Cardiac muscle cell (in vitro differentiated cells and primary cell): ENCODE measurements at regions not wholly inside any gene's neighbourhood (a gene's known extent, or its start where the extent isn't known, plus 50 kb on each side); places are given as distances from the start of the nearest gene placed in this dataset.
"Not testable (repeated sequence)": the region's sequence is repeated elsewhere in the genome, so short reads cannot be mapped to it uniquely, and the experiment has no call there.

ENCODE experiments used
- DNase-seq, 2 donors: peaks; one replicate each; pipeline versions ENCODE4 v3.0.0 to v3.0.0-alpha.2; 2010 to 2017; ENCODE audit warnings: low read depth in 1 of 2, low spot score in 1 of 2
- H3K27ac ChIP-seq: fragments of 200-600 bp; sonication (generic); 2 replicates; pipeline ENCODE4 v1.5.1; 2016
- H3K27me3 ChIP-seq: fragments of 200-600 bp; sonication (generic); 2 replicates; pipeline ENCODE4 v1.6.0; 2016; ENCODE audit warnings: control low read depth
- H3K36me3 ChIP-seq: fragments of 200-600 bp; sonication (generic); 2 replicates; pipeline ENCODE4 v1.5.1; 2016; ENCODE audit warnings: control low read depth
- H3K4me1 ChIP-seq: fragments of 200-600 bp; sonication (generic); 2 replicates; pipeline ENCODE4 v1.8.1; 2017; ENCODE audit warnings: low read depth, mild to moderate bottlenecking, mixed run types
- H3K4me3 ChIP-seq: fragments of 200-600 bp; sonication (generic); 2 replicates; pipeline ENCODE4 v1.5.1; 2016; ENCODE audit warnings: mild to moderate bottlenecking
- H3K9me3 ChIP-seq: fragments of 200-600 bp; sonication (generic); 2 replicates; pipeline ENCODE4 v1.5.1; 2017; ENCODE audit warnings: low read depth, mild to moderate bottlenecking, control low read depth

GRCh38 chr17:30666838-30667656 lies 157.4 kb downstream of the CRLF3 start:
- not testable (repeated sequence) for H3K9me3 ChIP-seq, H3K36me3 ChIP-seq, H3K27me3 ChIP-seq, H3K4me1 ChIP-seq, H3K27ac ChIP-seq
- DNase-seq: peak in 1 of 2 donors; percentile 16
- peak overlapping the region; percentile 52 for H3K4me3 ChIP-seq

- H3K27me3 ChIP-seq, H3K36me3 ChIP-seq, H3K4me1 ChIP-seq, H3K4me3 ChIP-seq, H3K27ac ChIP-seq, H3K9me3 ChIP-seq: not testable (repeated sequence)
- peak in 1 of 2 donors; percentile 63 for DNase-seq
These were observed 160.6 kb downstream of the CRLF3 start for GRCh38 chr17:30663727-30664455.

- not testable (repeated sequence) for H3K4me1 ChIP-seq, H3K27me3 ChIP-seq, DNase-seq, H3K36me3 ChIP-seq, H3K4me3 ChIP-seq, H3K9me3 ChIP-seq, H3K27ac ChIP-seq
These were observed 167.3 kb downstream of the CRLF3 start for GRCh38 chr17:30657148-30657547.

GRCh38 chr17:30653038-30653437 lies 171.5 kb downstream of the CRLF3 start:
- not testable (repeated sequence) for H3K4me1 ChIP-seq, DNase-seq, H3K9me3 ChIP-seq, H3K27me3 ChIP-seq, H3K36me3 ChIP-seq, H3K4me3 ChIP-seq, H3K27ac ChIP-seq

- H3K9me3 ChIP-seq, H3K4me1 ChIP-seq, DNase-seq, H3K27me3 ChIP-seq, H3K27ac ChIP-seq, H3K36me3 ChIP-seq, H3K4me3 ChIP-seq: not testable (repeated sequence)
These were observed 172.9 kb downstream of the GOSR1 start for GRCh38 chr17:30650149-30650548.

- H3K36me3 ChIP-seq, H3K4me1 ChIP-seq, DNase-seq, H3K9me3 ChIP-seq, H3K4me3 ChIP-seq, H3K27me3 ChIP-seq, H3K27ac ChIP-seq: not testable (repeated sequence)
These were observed 170.9 kb downstream of the GOSR1 start for GRCh38 chr17:30648015-30648620.

- not testable (repeated sequence) for H3K9me3 ChIP-seq, H3K27ac ChIP-seq, H3K4me1 ChIP-seq, H3K27me3 ChIP-seq, H3K36me3 ChIP-seq, H3K4me3 ChIP-seq, DNase-seq
These were observed 168.7 kb downstream of the GOSR1 start for GRCh38 chr17:30645875-30646274.

- not testable (repeated sequence) for DNase-seq, H3K4me3 ChIP-seq, H3K4me1 ChIP-seq, H3K36me3 ChIP-seq, H3K27ac ChIP-seq, H3K27me3 ChIP-seq, H3K9me3 ChIP-seq
These were observed 167.5 kb downstream of the GOSR1 start for GRCh38 chr17:30644713-30645112.

- not testable (repeated sequence) for H3K4me3 ChIP-seq, H3K36me3 ChIP-seq, H3K9me3 ChIP-seq, DNase-seq, H3K27ac ChIP-seq, H3K27me3 ChIP-seq, H3K4me1 ChIP-seq
These were observed 167.1 kb downstream of the GOSR1 start for GRCh38 chr17:30644287-30644686.

- not testable (repeated sequence) for H3K4me3 ChIP-seq, H3K9me3 ChIP-seq, H3K27ac ChIP-seq, H3K27me3 ChIP-seq, H3K4me1 ChIP-seq, H3K36me3 ChIP-seq, DNase-seq
These were observed 164.2 kb downstream of the GOSR1 start for GRCh38 chr17:30641428-30641827.

GRCh38 chr17:30639391-30639790 lies 162.2 kb downstream of the GOSR1 start:
- not testable (repeated sequence) for H3K4me1 ChIP-seq, DNase-seq, H3K4me3 ChIP-seq, H3K36me3 ChIP-seq, H3K9me3 ChIP-seq, H3K27me3 ChIP-seq, H3K27ac ChIP-seq

- not testable (repeated sequence) for DNase-seq, H3K4me3 ChIP-seq, H3K36me3 ChIP-seq, H3K9me3 ChIP-seq, H3K27me3 ChIP-seq, H3K27ac ChIP-seq, H3K4me1 ChIP-seq
These were observed 161.8 kb downstream of the GOSR1 start for GRCh38 chr17:30638968-30639367.

- not testable (repeated sequence) for H3K27me3 ChIP-seq, H3K9me3 ChIP-seq, H3K4me3 ChIP-seq, H3K27ac ChIP-seq, H3K4me1 ChIP-seq, H3K36me3 ChIP-seq, DNase-seq
These were observed 154.4 kb downstream of the GOSR1 start for GRCh38 chr17:30631651-30632050.

- not testable (repeated sequence) for DNase-seq, H3K27me3 ChIP-seq, H3K4me3 ChIP-seq, H3K36me3 ChIP-seq, H3K27ac ChIP-seq, H3K4me1 ChIP-seq, H3K9me3 ChIP-seq
These were observed 148.2 kb downstream of the GOSR1 start for GRCh38 chr17:30625380-30625779.
